ENCODE measurements at regions not wholly inside any gene's neighbourhood (a gene's known extent, or its start where the extent isn't known, plus 50 kb on each side); places are given as distances from the start of the nearest gene placed in this dataset.

DNA sequence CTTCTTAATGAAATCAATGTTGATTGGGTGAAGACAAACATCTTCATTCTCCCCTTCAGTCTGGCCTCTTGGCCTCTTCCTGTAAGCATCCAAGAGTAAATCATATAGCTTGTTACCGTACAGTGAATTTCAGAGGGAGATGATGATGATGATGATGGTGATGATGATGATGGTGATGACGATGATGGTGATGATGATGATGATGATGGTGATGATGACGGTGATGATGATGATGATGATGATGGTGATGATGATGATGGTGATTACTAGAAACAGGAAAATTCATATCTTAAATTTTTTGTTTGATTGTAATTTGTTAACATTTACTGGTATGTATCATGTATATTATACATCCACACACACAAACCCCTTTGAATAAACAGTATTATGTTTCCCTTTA, 256.1 kb upstream of the PLSCR5 start:
- ATAC-seq = no peak
- intact Hi-C loops (cut with micrococcal nuclease; ENCODE audit: unreplicated experiment) = no loop called here

DNA sequence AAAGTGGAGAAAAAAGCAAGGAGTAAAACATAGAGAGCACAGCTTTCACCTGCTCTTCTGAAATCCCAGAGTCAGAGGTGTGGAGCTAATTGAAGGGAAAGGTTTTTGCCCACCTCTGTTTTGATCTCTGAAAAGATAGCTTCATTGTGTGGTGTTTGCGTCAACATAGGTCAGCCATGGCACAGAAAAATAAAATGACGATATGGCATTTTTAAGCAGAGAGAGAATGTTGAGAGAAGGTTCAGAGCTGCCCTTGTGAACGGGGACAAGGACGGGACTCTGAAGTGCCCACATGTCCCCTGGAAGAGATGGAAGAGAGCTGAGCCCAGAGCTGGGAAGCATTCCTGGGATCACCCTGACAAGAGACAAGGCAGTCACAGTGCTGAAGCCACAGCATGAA, 249.4 kb upstream of the PLSCR5 start:
- in situ Hi-C loops (cut with HindIII; ENCODE audit: low pct_unique_long_range_greater_than_20kb, low sequenced_read_pairs) = no loop called here
- ATAC-seq = no peak
- intact Hi-C loops (cut with micrococcal nuclease; ENCODE audit: unreplicated experiment) = no loop called here
- H3K9me3 ChIP-seq (ENCODE audit: control insufficient read depth, insufficient read depth, low read depth, low read length) = no peaks in the 10 kb centered on the region
- TF ChIP-seq, protein P1, sequence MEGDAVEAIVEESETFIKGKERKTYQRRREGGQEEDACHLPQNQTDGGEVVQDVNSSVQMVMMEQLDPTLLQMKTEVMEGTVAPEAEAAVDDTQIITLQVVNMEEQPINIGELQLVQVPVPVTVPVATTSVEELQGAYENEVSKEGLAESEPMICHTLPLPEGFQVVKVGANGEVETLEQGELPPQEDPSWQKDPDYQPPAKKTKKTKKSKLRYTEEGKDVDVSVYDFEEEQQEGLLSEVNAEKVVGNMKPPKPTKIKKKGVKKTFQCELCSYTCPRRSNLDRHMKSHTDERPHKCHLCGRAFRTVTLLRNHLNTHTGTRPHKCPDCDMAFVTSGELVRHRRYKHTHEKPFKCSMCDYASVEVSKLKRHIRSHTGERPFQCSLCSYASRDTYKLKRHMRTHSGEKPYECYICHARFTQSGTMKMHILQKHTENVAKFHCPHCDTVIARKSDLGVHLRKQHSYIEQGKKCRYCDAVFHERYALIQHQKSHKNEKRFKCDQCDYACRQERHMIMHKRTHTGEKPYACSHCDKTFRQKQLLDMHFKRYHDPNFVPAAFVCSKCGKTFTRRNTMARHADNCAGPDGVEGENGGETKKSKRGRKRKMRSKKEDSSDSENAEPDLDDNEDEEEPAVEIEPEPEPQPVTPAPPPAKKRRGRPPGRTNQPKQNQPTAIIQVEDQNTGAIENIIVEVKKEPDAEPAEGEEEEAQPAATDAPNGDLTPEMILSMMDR (IDR thresholded peaks at IDR 0.05) = no peak
- TF ChIP-seq, protein P2, sequence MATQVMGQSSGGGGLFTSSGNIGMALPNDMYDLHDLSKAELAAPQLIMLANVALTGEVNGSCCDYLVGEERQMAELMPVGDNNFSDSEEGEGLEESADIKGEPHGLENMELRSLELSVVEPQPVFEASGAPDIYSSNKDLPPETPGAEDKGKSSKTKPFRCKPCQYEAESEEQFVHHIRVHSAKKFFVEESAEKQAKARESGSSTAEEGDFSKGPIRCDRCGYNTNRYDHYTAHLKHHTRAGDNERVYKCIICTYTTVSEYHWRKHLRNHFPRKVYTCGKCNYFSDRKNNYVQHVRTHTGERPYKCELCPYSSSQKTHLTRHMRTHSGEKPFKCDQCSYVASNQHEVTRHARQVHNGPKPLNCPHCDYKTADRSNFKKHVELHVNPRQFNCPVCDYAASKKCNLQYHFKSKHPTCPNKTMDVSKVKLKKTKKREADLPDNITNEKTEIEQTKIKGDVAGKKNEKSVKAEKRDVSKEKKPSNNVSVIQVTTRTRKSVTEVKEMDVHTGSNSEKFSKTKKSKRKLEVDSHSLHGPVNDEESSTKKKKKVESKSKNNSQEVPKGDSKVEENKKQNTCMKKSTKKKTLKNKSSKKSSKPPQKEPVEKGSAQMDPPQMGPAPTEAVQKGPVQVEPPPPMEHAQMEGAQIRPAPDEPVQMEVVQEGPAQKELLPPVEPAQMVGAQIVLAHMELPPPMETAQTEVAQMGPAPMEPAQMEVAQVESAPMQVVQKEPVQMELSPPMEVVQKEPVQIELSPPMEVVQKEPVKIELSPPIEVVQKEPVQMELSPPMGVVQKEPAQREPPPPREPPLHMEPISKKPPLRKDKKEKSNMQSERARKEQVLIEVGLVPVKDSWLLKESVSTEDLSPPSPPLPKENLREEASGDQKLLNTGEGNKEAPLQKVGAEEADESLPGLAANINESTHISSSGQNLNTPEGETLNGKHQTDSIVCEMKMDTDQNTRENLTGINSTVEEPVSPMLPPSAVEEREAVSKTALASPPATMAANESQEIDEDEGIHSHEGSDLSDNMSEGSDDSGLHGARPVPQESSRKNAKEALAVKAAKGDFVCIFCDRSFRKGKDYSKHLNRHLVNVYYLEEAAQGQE (IDR thresholded peaks at IDR 0.05; ENCODE audit: insufficient read depth in 1 of 2, low read depth in 2 of 2, low read length in 1 of 2) = no peak
- TF ChIP-seq POLR2AphosphoS5 (IDR thresholded peaks at IDR 0.05; ENCODE audit: low read depth, low read length) = no peak
- no peak for TF ChIP-seq SIN3A (IDR thresholded peaks at IDR 0.05; ENCODE audit: borderline replicate concordance, insufficient read depth, low read depth, low read length)
- no peak for TF ChIP-seq TCF7L2 (IDR thresholded peaks at IDR 0.05; ENCODE audit: low read depth, low read length)
- ChIA-PET CTCF (no interaction called here), POLR2A (no interaction called here)
- no peaks in the 10 kb centered on the region for H3K27me3 ChIP-seq (ENCODE audit: control insufficient read depth, insufficient read depth, low read length)
- H3K27ac ChIP-seq (ENCODE audit: low read length) = no peak overlapping the region
- H3K36me3 ChIP-seq (ENCODE audit: control insufficient read depth, insufficient read depth, low read length) = no peaks in the 10 kb centered on the region
- H3K4me3 ChIP-seq (ENCODE audit: low read depth in 2 of 2, low read length in 2 of 2) = no peak overlapping the region
- no TSS peak for BruUV-seq (replicated peaks)
- H3K4me1 ChIP-seq (ENCODE audit: control insufficient read depth, insufficient read depth, low read length) = no peaks in the 10 kb centered on the region
- no peak for DNase-seq (ENCODE audit: low read depth, low spot score)

More for the DNA sequence above, 256.1 kb upstream of the PLSCR5 start:
- Histone ChIP-seq H3K9me3 (ENCODE audit: control insufficient read depth, insufficient read depth, low read depth, low read length) (no peaks in the 10 kb centered on the region), H3K27me3 (ENCODE audit: control insufficient read depth, insufficient read depth, low read length) (no peaks in the 10 kb centered on the region), H3K4me1 (ENCODE audit: control insufficient read depth, insufficient read depth, low read length) (no peaks in the 10 kb centered on the region), H3K27ac (ENCODE audit: low read length) (no peak overlapping the region), H3K36me3 (ENCODE audit: control insufficient read depth, insufficient read depth, low read length) (no peaks in the 10 kb centered on the region), H3K4me3 (ENCODE audit: low read depth in 2 of 2, low read length in 2 of 2) (no peak overlapping the region)
- POLR2A ChIA-PET = no interaction called here
- no TSS peak for BruUV-seq (replicated peaks)
- DNase-seq (ENCODE audit: low read depth, low spot score) = no peak
- no peak for TF ChIP-seq SIN3A (IDR thresholded peaks at IDR 0.05; ENCODE audit: borderline replicate concordance, insufficient read depth, low read depth, low read length)
- CTCF ChIA-PET = no interaction called here
- in situ Hi-C loops (cut with HindIII; ENCODE audit: low pct_unique_long_range_greater_than_20kb, low sequenced_read_pairs) = no loop called here

DNA sequence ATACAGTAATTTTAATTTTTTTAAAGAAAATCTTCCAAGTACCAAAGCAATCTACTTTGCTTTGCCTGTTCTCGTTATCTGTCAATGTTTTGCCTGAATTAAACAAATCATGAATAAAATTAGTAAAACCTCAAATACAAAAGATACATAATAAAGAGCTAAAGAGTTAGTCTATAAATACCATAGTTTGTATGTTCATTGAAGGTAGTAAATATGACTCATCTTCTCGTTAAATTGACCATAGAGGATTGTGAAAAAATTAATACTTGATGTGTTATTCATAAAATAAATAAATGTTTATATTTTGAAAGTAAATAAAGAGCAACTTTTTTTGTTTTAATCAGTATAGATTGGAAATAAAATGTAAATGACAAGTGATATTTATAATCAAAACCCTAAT, 246.5 kb upstream of the PLSCR5 start:
- DNase-seq (ENCODE audit: low read depth, low spot score) = no peak
- Histone ChIP-seq H3K36me3 (ENCODE audit: control insufficient read depth, insufficient read depth, low read length) (no peaks in the 10 kb centered on the region), H3K4me1 (ENCODE audit: control insufficient read depth, insufficient read depth, low read length) (no peaks in the 10 kb centered on the region), H3K27me3 (ENCODE audit: control insufficient read depth, insufficient read depth, low read length) (no peaks in the 10 kb centered on the region), H3K9me3 (ENCODE audit: control insufficient read depth, insufficient read depth, low read depth, low read length) (no peaks in the 10 kb centered on the region), H3K4me3 (ENCODE audit: low read depth in 2 of 2, low read length in 2 of 2) (no peak overlapping the region), H3K27ac (ENCODE audit: low read length) (no peak overlapping the region)
- no peak for ATAC-seq
- CTCF ChIA-PET = no interaction called here
- no TSS peak for BruUV-seq (replicated peaks)
- POLR2A ChIA-PET = no interaction called here
- intact Hi-C loops (cut with micrococcal nuclease; ENCODE audit: unreplicated experiment) (no loop called here), in situ Hi-C loops (cut with HindIII; ENCODE audit: low pct_unique_long_range_greater_than_20kb, low sequenced_read_pairs) (no loop called here)
- TF ChIP-seq SIN3A (IDR thresholded peaks at IDR 0.05; ENCODE audit: borderline replicate concordance, insufficient read depth, low read depth, low read length) = no peak
- TF ChIP-seq, protein P2 (IDR thresholded peaks at IDR 0.05; ENCODE audit: insufficient read depth in 1 of 2, low read depth in 2 of 2, low read length in 1 of 2) = no peak
- TF ChIP-seq TCF7L2 (IDR thresholded peaks at IDR 0.05; ENCODE audit: low read depth, low read length) = no peak
- TF ChIP-seq, protein P1 (IDR thresholded peaks at IDR 0.05) = no peak
- no peak for TF ChIP-seq POLR2AphosphoS5 (IDR thresholded peaks at IDR 0.05; ENCODE audit: low read depth, low read length)
